Activated T-helper 2 cell treated with anti-CD3 and anti-CD28 coated beads, Interferon-gamma antibody, Interleukin-2, Interleukin-4, amounts not matched to agents 10 μg/mL and 5 μg/mL and 100 μg/mL, durations not matched to agents 14 hours and 24 hours and 36 hours (primary cell): ENCODE measurements at regions not wholly inside any gene's neighbourhood (a gene's known extent, or its start where the extent isn't known, plus 50 kb on each side); places are given as distances from the start of the nearest gene placed in this dataset.

Experiments used
- DNase-seq: peaks from one replicate; pipeline ENCODE4 v3.0.0; 2021; ENCODE audit warnings: low spot score
- H3K27ac Mint-ChIP-seq: one replicate; pipeline ENCODE4 v1.8.0; 2021; ENCODE audit warnings: mixed read lengths
- H3K27me3 Mint-ChIP-seq: one replicate; pipeline ENCODE4 v1.8.0; 2021; ENCODE audit warnings: low read depth, mixed read lengths
- H3K36me3 Mint-ChIP-seq: one replicate; pipeline ENCODE4 v1.8.0; 2021; ENCODE audit warnings: low read depth, mixed read lengths
- H3K4me1 Mint-ChIP-seq: one replicate; pipeline ENCODE4 v1.8.0; 2021; ENCODE audit warnings: low read depth, mixed read lengths
- H3K4me3 Mint-ChIP-seq: one replicate; pipeline ENCODE4 v1.8.0; 2021; ENCODE audit warnings: low read depth, mild to moderate bottlenecking, moderate library complexity, mixed read lengths
- H3K9me3 Mint-ChIP-seq: one replicate; pipeline ENCODE4 v1.8.0; 2021; ENCODE audit warnings: mixed read lengths
- intact Hi-C: fragments of 100-400 bp; cut with micrococcal nuclease; formaldehyde crosslinking; loops from one replicate; pipeline ENCODE4 v1.15.1; 2023

DNA sequence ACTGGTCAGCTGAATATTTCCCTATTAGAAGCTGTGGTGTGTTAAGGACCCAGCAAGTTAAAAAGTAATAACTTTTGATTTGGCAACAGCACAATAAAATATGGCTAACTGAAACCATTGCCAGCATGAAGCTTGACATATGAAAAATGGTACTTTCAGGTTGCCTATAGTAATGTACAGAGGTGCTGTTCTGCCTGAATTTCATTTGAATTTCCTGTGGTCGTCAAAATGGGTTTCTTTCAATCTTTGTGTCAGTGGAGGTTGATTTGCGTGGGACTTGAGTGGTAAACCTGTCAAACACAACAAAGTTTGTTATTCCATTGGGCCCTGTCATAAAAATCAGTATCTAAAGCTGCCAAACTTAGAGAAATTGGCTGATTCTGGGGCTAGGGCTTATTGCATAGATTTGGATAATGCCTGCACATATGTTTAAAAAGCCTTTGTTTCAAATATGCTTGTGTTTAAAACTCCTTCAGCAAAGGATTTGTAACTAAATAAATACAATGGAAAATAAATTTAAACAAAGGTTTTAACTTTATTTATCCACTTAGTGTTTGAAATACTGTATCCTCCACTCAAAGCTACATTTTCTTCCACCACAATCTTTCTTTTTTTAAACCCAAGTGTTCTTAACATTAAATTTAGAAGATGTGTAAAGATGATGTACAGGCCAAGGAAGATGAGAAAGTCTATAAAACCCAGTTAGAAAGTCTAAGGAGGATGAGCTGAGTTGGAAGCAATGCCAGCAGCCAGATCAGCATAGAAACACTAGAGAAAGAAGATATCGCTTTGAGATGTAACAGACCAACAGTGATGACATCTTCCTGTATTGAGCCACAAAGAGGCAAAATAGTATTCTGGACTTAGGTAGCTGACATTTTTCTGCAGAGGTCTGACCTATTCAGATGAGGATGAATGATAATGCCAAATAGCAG is 134.8 kb upstream of the GIMD1 start:
- Mint-ChIP-seq H3K36me3 (no peaks in the 10 kb centered on the region), H3K4me3 (no peak overlapping the region), H3K27ac (no peak overlapping the region), H3K4me1 (peaks cover 4% of the 10 kb centered on the region), H3K9me3 (no peaks in the 10 kb centered on the region), H3K27me3 (peaks cover 4% of the 10 kb centered on the region)
- intact Hi-C loops = no loop called here
- no peak for DNase-seq

DNA sequence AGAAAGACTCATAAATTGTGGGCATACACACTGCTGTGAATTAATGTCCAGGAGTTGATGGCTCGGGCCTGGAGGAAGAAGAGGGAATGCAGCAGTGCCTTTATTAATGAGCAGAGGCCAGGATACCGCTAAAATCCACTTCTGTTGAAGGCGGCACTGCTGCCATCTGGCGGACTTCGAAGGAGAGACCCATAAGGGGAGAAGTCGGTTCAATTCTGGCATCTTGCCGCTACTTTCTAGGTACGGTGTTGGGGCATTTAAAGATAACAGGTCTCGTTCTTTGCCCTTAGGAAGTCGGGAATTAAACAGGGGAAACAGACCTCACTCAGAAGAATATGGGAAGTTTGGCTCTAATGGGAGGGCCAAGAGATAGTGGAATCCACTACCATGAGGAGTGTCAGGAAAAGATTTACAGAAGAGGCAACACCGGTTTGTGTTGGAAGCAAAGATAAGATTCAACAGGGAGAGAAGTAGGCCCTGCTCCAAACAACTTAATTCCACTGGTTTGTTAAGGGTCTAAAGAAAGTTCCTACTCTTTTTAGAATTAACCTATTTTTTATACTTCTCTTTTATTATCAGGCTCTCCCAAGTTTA is 133.6 kb upstream of the GIMD1 start:
- H3K36me3 Mint-ChIP-seq = no peaks in the 10 kb centered on the region
- intact Hi-C loops = loop anchor here (1.0 kb wide), 2 partner anchors 133 to 236 kb away; no protein-coding TSS in a partner anchor
- peaks cover 4% of the 10 kb centered on the region for H3K27me3 Mint-ChIP-seq
- no peak overlapping the region for H3K4me3 Mint-ChIP-seq
- peaks cover 4% of the 10 kb centered on the region for H3K4me1 Mint-ChIP-seq
- no peaks in the 10 kb centered on the region for H3K9me3 Mint-ChIP-seq
- no peak overlapping the region for H3K27ac Mint-ChIP-seq
- no peak for DNase-seq

GRCh38 chr4:106497271-106497670 is 128.7 kb upstream of the GIMD1 start:
- Mint-ChIP-seq H3K4me3 (no peak overlapping the region), H3K36me3 (no peaks in the 10 kb centered on the region), H3K9me3 (no peaks in the 10 kb centered on the region), H3K4me1 (peaks cover 4% of the 10 kb centered on the region), H3K27ac (no peak overlapping the region), H3K27me3 (peaks cover 6% of the 10 kb centered on the region)
- intact Hi-C loops = no loop called here
- DNase-seq = no peak

DNA sequence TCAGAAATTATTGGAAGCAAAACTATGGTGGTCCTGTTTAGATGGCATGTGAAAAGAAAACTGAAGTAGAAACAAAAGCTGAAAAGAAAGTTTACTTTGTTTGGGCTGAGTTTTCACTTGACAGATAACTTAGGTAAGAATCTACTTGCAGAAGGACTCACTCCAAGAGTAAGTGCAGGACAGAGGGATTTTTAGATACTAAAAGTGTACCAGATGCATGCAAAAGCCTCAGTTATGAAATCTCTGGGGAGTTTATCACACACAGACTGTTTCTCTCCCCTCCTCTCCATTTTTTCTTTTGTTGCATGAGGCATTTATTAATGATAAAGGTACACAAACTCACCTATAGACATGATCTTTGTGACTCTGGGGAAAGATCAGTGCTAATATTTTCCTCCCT is 127.5 kb upstream of the GIMD1 start:
- intact Hi-C loops = no loop called here
- H3K4me1 Mint-ChIP-seq = no peaks in the 10 kb centered on the region
- H3K9me3 Mint-ChIP-seq = no peaks in the 10 kb centered on the region
- peaks cover 2% of the 10 kb centered on the region for H3K27me3 Mint-ChIP-seq
- no peak overlapping the region for H3K27ac Mint-ChIP-seq
- H3K36me3 Mint-ChIP-seq = no peaks in the 10 kb centered on the region
- no peak for DNase-seq
- H3K4me3 Mint-ChIP-seq = no peak overlapping the region

GRCh38 chr4:106495476-106495875 is 126.9 kb upstream of the GIMD1 start:
- DNase-seq = no peak
- H3K4me1 Mint-ChIP-seq = no peaks in the 10 kb centered on the region
- no peak overlapping the region for H3K27ac Mint-ChIP-seq
- intact Hi-C loops = no loop called here
- H3K27me3 Mint-ChIP-seq = peaks cover 2% of the 10 kb centered on the region
- no peaks in the 10 kb centered on the region for H3K9me3 Mint-ChIP-seq
- no peak overlapping the region for H3K4me3 Mint-ChIP-seq
- H3K36me3 Mint-ChIP-seq = no peaks in the 10 kb centered on the region

- Mint-ChIP-seq H3K4me1 (no peaks in the 10 kb centered on the region), H3K27me3 (peaks cover 2% of the 10 kb centered on the region), H3K4me3 (no peak overlapping the region), H3K27ac (no peak overlapping the region), H3K9me3 (no peaks in the 10 kb centered on the region), H3K36me3 (no peaks in the 10 kb centered on the region)
- intact Hi-C loops = no loop called here
- no peak for DNase-seq
Observed at GRCh38 chr4:106494066-106494465, 125.5 kb upstream of the GIMD1 start.

DNA sequence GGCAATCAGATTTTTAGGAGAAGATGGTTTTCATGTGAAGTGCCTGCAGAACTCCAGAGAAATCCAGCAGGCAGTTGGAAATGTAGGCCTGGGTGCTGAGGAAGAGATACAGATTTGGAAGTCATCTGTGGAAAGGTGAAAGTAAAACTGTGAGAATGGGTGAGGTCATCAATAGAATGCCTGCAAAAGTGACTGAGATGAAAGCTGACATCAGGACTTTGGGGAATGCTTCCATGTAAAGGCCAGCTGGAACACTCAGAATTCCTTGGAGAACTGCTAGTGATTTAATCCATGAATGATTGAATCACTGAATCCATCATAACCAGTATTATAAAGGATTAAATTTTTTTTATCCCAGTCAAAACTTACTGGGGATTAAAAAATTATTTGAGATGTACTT is 124.5 kb upstream of the GIMD1 start:
- Mint-ChIP-seq H3K27ac (no peak overlapping the region), H3K4me1 (no peaks in the 10 kb centered on the region), H3K9me3 (no peaks in the 10 kb centered on the region), H3K27me3 (peaks cover 2% of the 10 kb centered on the region), H3K36me3 (no peaks in the 10 kb centered on the region), H3K4me3 (no peak overlapping the region)
- intact Hi-C loops = no loop called here
- DNase-seq = no peak

GRCh38 chr4:106486533-106486932 is 118.0 kb upstream of the GIMD1 start:
- H3K9me3 Mint-ChIP-seq = no peaks in the 10 kb centered on the region
- no peak for DNase-seq
- H3K27ac Mint-ChIP-seq = no peak overlapping the region
- H3K27me3 Mint-ChIP-seq = no peaks in the 10 kb centered on the region
- H3K4me3 Mint-ChIP-seq = no peak overlapping the region
- intact Hi-C loops = no loop called here
- H3K36me3 Mint-ChIP-seq = no peaks in the 10 kb centered on the region
- no peaks in the 10 kb centered on the region for H3K4me1 Mint-ChIP-seq

GRCh38 chr4:106481801-106482200 is 113.2 kb upstream of the GIMD1 start:
- Mint-ChIP-seq H3K9me3 (no peaks in the 10 kb centered on the region), H3K4me1 (no peaks in the 10 kb centered on the region), H3K27me3 (no peaks in the 10 kb centered on the region), H3K36me3 (no peaks in the 10 kb centered on the region), H3K27ac (no peak overlapping the region), H3K4me3 (no peak overlapping the region)
- no peak for DNase-seq
- intact Hi-C loops = no loop called here

GRCh38 chr4:106478152-106478551 is 109.6 kb upstream of the GIMD1 start:
- DNase-seq = no peak
- Mint-ChIP-seq H3K27me3 (no peaks in the 10 kb centered on the region), H3K36me3 (no peaks in the 10 kb centered on the region), H3K27ac (no peak overlapping the region), H3K4me3 (no peak overlapping the region), H3K4me1 (no peaks in the 10 kb centered on the region), H3K9me3 (no peaks in the 10 kb centered on the region)
- intact Hi-C loops = no loop called here

DNA sequence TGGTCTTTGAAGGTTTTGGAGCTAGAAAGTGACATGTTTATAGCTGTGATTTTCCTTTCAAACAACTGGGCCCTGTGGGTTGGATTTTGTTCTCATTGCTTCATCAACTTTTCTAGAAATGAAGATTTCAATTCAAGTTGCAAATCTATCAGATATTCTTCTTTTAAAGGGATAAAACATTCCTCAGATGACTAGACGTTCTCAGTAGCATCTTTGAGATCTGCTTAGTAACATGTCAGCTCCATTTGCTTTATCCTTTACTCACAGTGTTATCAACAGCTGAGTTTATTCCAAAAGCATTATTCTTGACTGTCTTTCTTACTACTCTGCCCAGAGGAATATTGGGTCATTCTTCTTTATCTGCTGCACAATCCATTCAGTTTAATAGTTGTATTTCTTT is 108.2 kb upstream of the GIMD1 start:
- H3K9me3 Mint-ChIP-seq = no peaks in the 10 kb centered on the region
- no peaks in the 10 kb centered on the region for H3K36me3 Mint-ChIP-seq
- no peak overlapping the region for H3K27ac Mint-ChIP-seq
- DNase-seq = no peak
- no peak overlapping the region for H3K4me3 Mint-ChIP-seq
- H3K4me1 Mint-ChIP-seq = no peaks in the 10 kb centered on the region
- H3K27me3 Mint-ChIP-seq = no peaks in the 10 kb centered on the region
- intact Hi-C loops = no loop called here

GRCh38 chr4:106473515-106473914 is 104.9 kb upstream of the GIMD1 start:
- DNase-seq = no peak
- no peaks in the 10 kb centered on the region for H3K9me3 Mint-ChIP-seq
- no peak overlapping the region for H3K4me3 Mint-ChIP-seq
- H3K27me3 Mint-ChIP-seq = no peaks in the 10 kb centered on the region
- intact Hi-C loops = no loop called here
- H3K27ac Mint-ChIP-seq = no peak overlapping the region
- H3K36me3 Mint-ChIP-seq = no peaks in the 10 kb centered on the region
- H3K4me1 Mint-ChIP-seq = no peaks in the 10 kb centered on the region

- Mint-ChIP-seq H3K9me3 (no peaks in the 10 kb centered on the region), H3K4me3 (no peak overlapping the region), H3K36me3 (no peaks in the 10 kb centered on the region), H3K27ac (no peak overlapping the region), H3K4me1 (no peaks in the 10 kb centered on the region), H3K27me3 (no peaks in the 10 kb centered on the region)
- intact Hi-C loops = no loop called here
- no peak for DNase-seq
Observed at GRCh38 chr4:106471151-106471550, 102.6 kb upstream of the GIMD1 start.
